ENCODE measurements at regions not wholly inside any gene's neighbourhood (a gene's known extent, or its start where the extent isn't known, plus 50 kb on each side); places are given as distances from the start of the nearest gene placed in this dataset.

DNA sequence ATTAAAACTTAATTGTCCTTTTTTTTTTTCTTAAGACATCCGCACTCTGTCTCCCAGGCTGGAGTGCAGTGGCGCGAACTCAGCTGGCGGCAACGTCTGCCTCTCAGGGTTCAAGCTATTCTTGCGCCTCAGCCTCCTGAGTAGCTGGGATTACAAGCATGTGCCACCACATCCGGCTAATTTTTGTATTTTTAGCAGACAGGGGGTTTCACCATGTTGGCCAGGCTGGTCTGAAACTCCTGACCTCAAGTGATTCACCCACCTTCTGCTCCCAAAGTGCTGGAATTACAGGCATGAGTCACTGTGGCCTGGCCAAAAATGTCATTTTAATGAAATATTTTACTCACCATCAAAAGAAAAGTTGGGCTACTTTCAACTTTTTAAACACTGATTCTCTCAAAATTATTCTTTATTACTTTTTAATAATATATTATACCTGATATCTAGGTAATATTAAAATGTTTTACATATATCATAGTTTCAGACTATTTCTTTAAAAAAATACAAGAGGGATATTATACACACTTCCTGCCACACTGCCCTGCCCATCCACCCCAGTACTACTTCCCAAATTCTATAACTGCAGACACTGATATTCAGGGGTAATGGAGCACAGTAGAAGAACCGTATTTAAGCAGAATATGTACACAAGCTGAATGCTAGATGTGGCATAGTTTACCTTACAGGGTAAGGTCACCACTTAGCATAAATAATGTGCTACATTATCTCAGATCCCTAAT is 723.9 kb upstream of the ZNF385D start:
- peak in 1 of 2 donors; percentile 22 for DNase-seq
- H3K4me3 ChIP-seq = no peak overlapping the region
- intact Hi-C loops (cut with DNase I; ENCODE audit: low total_unique reads) = no loop called here
- H3K27ac ChIP-seq = no peak overlapping the region
- H3K9me3 ChIP-seq = no peaks in the 10 kb centered on the region
- H3K27me3 ChIP-seq = no peaks in the 10 kb centered on the region
- H3K36me3 ChIP-seq = no peaks in the 10 kb centered on the region
- TF ChIP-seq, protein P1, sequence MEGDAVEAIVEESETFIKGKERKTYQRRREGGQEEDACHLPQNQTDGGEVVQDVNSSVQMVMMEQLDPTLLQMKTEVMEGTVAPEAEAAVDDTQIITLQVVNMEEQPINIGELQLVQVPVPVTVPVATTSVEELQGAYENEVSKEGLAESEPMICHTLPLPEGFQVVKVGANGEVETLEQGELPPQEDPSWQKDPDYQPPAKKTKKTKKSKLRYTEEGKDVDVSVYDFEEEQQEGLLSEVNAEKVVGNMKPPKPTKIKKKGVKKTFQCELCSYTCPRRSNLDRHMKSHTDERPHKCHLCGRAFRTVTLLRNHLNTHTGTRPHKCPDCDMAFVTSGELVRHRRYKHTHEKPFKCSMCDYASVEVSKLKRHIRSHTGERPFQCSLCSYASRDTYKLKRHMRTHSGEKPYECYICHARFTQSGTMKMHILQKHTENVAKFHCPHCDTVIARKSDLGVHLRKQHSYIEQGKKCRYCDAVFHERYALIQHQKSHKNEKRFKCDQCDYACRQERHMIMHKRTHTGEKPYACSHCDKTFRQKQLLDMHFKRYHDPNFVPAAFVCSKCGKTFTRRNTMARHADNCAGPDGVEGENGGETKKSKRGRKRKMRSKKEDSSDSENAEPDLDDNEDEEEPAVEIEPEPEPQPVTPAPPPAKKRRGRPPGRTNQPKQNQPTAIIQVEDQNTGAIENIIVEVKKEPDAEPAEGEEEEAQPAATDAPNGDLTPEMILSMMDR (IDR thresholded peaks at IDR 0.05) = no peak
- H3K4me1 ChIP-seq = peaks cover 0 to 9% (median 0%) of the 10 kb centered on the region in 4 donors

DNA sequence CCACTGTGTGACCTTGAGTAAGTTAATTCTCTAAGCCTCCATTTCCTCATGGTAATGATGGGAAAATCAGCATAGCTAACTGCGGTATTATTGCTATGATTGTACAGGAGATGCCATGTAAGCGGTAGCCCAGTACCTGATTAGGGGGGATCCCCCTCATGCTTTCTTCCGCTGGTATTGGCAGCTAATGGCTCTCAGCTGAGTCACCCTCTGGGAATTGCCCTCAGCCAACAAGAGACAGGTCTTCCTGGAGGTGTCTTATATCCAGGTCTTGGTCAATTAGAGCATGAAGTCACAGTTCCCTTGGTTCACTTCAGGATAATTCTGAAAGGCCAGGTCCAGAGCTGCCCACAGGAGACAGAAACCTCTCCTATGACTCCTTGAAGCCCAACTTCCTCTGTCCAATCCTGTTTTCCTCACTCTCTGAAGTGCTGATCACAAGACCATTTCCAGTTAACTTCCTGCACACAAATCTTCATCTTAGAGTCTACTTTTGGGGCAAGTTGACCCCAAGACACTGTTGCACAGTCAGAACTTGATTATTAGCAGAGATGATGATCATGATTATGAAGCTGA is 724.7 kb upstream of the ZNF385D start:
- no peak overlapping the region for H3K27ac ChIP-seq
- no peaks in the 10 kb centered on the region for H3K9me3 ChIP-seq
- intact Hi-C loops (cut with DNase I; ENCODE audit: low total_unique reads) = no loop called here
- H3K36me3 ChIP-seq = no peaks in the 10 kb centered on the region
- H3K4me1 ChIP-seq = peaks cover 0 to 9% (median 0%) of the 10 kb centered on the region in 4 donors
- no peaks in the 10 kb centered on the region for H3K27me3 ChIP-seq
- TF ChIP-seq, protein P1 (IDR thresholded peaks at IDR 0.05) = no peak
- no peak for DNase-seq
- no peak overlapping the region for H3K4me3 ChIP-seq

DNA sequence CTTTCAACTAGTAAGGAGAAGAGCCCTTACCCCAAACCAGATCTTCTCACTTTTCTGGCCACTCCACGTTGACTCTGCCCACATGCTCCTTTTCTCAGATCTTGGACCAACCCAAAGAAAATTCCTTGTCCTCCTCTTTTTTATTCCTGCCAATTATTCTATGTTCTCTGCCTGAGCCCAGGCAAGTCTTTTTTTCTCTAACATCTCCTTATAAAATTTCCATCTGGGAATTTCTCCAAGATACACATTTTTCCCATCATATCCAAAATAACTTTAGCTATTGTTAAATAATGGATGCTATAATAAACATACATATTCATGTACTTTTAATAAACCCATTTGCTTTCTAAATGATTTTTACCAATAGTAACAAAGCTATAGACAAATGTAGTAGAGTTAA is 726.0 kb upstream of the ZNF385D start:
- intact Hi-C loops (cut with DNase I; ENCODE audit: low total_unique reads) = no loop called here
- no peaks in the 10 kb centered on the region for H3K36me3 ChIP-seq
- H3K27ac ChIP-seq = no peak overlapping the region
- no peaks in the 10 kb centered on the region for H3K9me3 ChIP-seq
- TF ChIP-seq, protein P1 (IDR thresholded peaks at IDR 0.05) = no peak
- H3K4me1 ChIP-seq = peaks cover 0 to 9% (median 0%) of the 10 kb centered on the region in 4 donors
- no peaks in the 10 kb centered on the region for H3K27me3 ChIP-seq
- DNase-seq = no peak
- H3K4me3 ChIP-seq = no peak overlapping the region

DNA sequence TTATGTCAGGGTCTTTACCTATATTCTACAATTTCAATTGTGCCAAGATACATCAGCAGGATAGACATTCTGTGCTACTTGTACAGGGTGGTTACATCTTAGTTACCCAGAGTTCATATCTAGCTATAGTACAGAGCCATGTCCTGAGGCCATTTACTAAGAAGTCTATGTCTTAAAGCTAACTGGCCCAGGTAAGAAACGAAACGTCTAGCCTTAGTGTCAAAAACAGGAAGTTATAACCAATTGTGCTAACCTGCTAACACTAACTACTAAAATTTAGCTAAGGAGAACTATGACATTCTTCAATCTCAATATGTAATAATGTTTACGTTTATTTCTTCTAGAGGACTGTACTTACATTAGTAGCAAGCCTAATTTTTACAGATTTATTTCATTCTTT is 717.2 kb upstream of the UBE2E2 start:
- no peaks in the 10 kb centered on the region for H3K4me1 ChIP-seq
- no peaks in the 10 kb centered on the region for H3K36me3 ChIP-seq
- intact Hi-C loops (cut with DNase I; ENCODE audit: low total_unique reads) = no loop called here
- H3K27me3 ChIP-seq = no peaks in the 10 kb centered on the region
- no peak overlapping the region for H3K4me3 ChIP-seq
- no peaks in the 10 kb centered on the region for H3K9me3 ChIP-seq
- no peak overlapping the region for H3K27ac ChIP-seq
- TF ChIP-seq, protein P1 (IDR thresholded peaks at IDR 0.05) = no peak
- no peak for DNase-seq

DNA sequence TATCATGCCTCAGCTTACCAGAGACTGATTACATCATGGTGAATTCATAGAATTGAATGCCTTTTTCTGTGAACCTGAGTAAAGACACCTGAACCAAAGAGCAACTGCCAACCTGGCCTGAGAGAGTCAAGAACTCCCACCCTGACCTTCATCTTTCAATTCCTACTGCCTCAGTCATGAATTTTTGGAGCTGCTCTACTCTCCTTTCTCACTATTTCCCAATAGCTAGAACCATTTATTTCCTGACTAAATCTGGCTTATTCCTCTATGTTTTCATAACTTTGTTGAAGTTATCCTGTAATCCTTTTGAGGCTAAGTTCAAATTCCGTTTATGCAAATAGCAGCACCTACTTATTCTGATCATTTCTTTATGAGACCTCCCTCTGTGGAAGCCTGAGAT is 712.4 kb upstream of the UBE2E2 start:
- no peaks in the 10 kb centered on the region for H3K9me3 ChIP-seq
- intact Hi-C loops (cut with DNase I; ENCODE audit: low total_unique reads) = no loop called here
- peaks cover 0 to 7% (median 0%) of the 10 kb centered on the region in 4 donors for H3K4me1 ChIP-seq
- no peaks in the 10 kb centered on the region for H3K27me3 ChIP-seq
- H3K36me3 ChIP-seq = no peaks in the 10 kb centered on the region
- TF ChIP-seq, protein P1 (IDR thresholded peaks at IDR 0.05) = no peak
- H3K4me3 ChIP-seq = no peak overlapping the region
- DNase-seq = no peak
- H3K27ac ChIP-seq = no peak overlapping the region

Data from tibial artery (tissue), 4 donors.